Ovary (tissue), 3 donors: ENCODE measurements at regions not wholly inside any gene's neighbourhood (a gene's known extent, or its start where the extent isn't known, plus 50 kb on each side); places are given as distances from the start of the nearest gene placed in this dataset.

Experiments
- CTCF ChIP-seq, 3 donors: fragments of 450-650 bp in 2 of 3; fragments of 200-600 bp in 1 of 3; IDR thresholded peaks; one replicate each; pipeline versions ENCODE4 v1.5.1 to v1.8.0; 2016 to 2022; ENCODE audit warnings: antibody characterized with exemption in 3 of 3, mild to moderate bottlenecking in 1 of 3
- EP300 ChIP-seq: sonication (generic); formaldehyde crosslinking; IDR thresholded peaks from one replicate; pipeline ENCODE4 v1.6.1; 2017; ENCODE audit warnings: antibody characterized with exemption
- POLR2A ChIP-seq: fragments of 450-650 bp; IDR thresholded peaks from one replicate; pipeline ENCODE4 v1.6.1; 2017; ENCODE audit warnings: antibody characterized with exemption, mild to moderate bottlenecking, moderate library complexity
- donor health status: DM: no; HTN: no; CAD: no.

GRCh38 chr10:47223236-47223635, 76.8 kb upstream of the GDF10 start:
- TF ChIP-seq CTCF (IDR thresholded peaks at IDR 0.05) (no peak), POLR2A (no peak), EP300 (no peak)
